Smooth muscle cell (in vitro differentiated cells): ENCODE measurements at regions not wholly inside any gene's neighbourhood (a gene's known extent, or its start where the extent isn't known, plus 50 kb on each side); places are given as distances from the start of the nearest gene placed in this dataset.
"Not testable (repeated sequence)": the region's sequence is repeated elsewhere in the genome, so short reads cannot be mapped to it uniquely, and the experiment has no call there.

Experiments used
- DNase-seq: peaks from one replicate; lab custom pipeline; 2025; ENCODE audit not compliant: unreplicated experiment; lab: John Stamatoyannopoulos, UW
- H2AFZ ChIP-seq: fragments of 200-600 bp; sonication (generic); 2 replicates; pipeline ENCODE4 v1.6.0; 2016; ENCODE audit warnings: antibody characterized with exemption, low read depth, mild to moderate bottlenecking
- H3F3A ChIP-seq: fragments of 200-600 bp; sonication (generic); 2 replicates; pipeline ENCODE4 v1.6.0; 2017; ENCODE audit warnings: antibody characterized with exemption, low read depth
- H3K27ac ChIP-seq: fragments of 200-600 bp; sonication (generic); 2 replicates; pipeline ENCODE4 v1.5.1; 2016; ENCODE audit warnings: low read depth, mild to moderate bottlenecking
- H3K27me3 ChIP-seq: fragments of 200-600 bp; sonication (generic); 2 replicates; pipeline ENCODE4 v1.6.1; 2016; ENCODE audit warnings: low read depth, mild to moderate bottlenecking
- H3K36me3 ChIP-seq: fragments of 200-600 bp; sonication (generic); 2 replicates; pipeline ENCODE4 v1.5.1; 2016; ENCODE audit warnings: low read depth
- H3K4me1 ChIP-seq: fragments of 200-600 bp; sonication (generic); 2 replicates; pipeline ENCODE4 v1.5.1; 2016; ENCODE audit warnings: low read depth
- H3K4me2 ChIP-seq: fragments of 200-600 bp; sonication (generic); 2 replicates; pipeline ENCODE4 v1.6.0; 2016; ENCODE audit warnings: mild to moderate bottlenecking
- H3K4me3 ChIP-seq: fragments of 200-600 bp; sonication (generic); 2 replicates; pipeline ENCODE4 v1.5.1; 2016; ENCODE audit warnings: mild to moderate bottlenecking
- H3K79me2 ChIP-seq: fragments of 200-600 bp; sonication (generic); 2 replicates; pipeline ENCODE4 v1.6.0; 2016; ENCODE audit warnings: low read depth, mild to moderate bottlenecking
- H3K9ac ChIP-seq: fragments of 200-600 bp; sonication (generic); 2 replicates; pipeline ENCODE4 v1.6.0; 2016; ENCODE audit warnings: low read depth
- H3K9me3 ChIP-seq: fragments of 200-600 bp; sonication (generic); replicated peaks from 2 replicates; pipeline ENCODE4 v1.5.1; 2016; ENCODE audit warnings: low read depth
- H4K20me1 ChIP-seq: fragments of 200-600 bp; sonication (generic); 2 replicates; pipeline ENCODE4 v1.6.0; 2016; ENCODE audit warnings: low read depth
- CTCF ChIP-seq: fragments of 200-600 bp; sonication (generic); IDR thresholded peaks from 2 replicates; pipeline ENCODE4 v1.5.1; 2017; ENCODE audit warnings: borderline replicate concordance, mild to moderate bottlenecking, antibody characterized with exemption; ENCODE audit not compliant: insufficient read depth, poor library complexity, severe bottlenecking
- WGBS: methylation state at CpG from one replicate; pipeline ENCODE4 v1.1.7; 2016; ENCODE audit warnings: low lambda C conversion rate; 5-methylcytosine and 5-hydroxymethylcytosine counted together

- Histone ChIP-seq H3K9me3 (no peaks in the 10 kb centered on the region), H2AFZ (no peak overlapping the region), H3K9ac (no peak overlapping the region), H3K4me1 (no peaks in the 10 kb centered on the region), H3F3A (no peaks in the 10 kb centered on the region), H3K4me3 (no peak overlapping the region), H3K27me3 (no peaks in the 10 kb centered on the region), H3K79me2 (no peaks in the 10 kb centered on the region), H3K4me2 (no peak overlapping the region), H3K36me3 (no peaks in the 10 kb centered on the region), H3K27ac (no peak overlapping the region), H4K20me1 (no peaks in the 10 kb centered on the region)
- 92% methylated on average over 3 of the region's 3 CpGs for WGBS
- no peak for TF ChIP-seq CTCF
- no peak for DNase-seq
Observed at GRCh38 chr6:139698526-139699176, 324.2 kb upstream of the CITED2 start.

- not testable (repeated sequence) for H3K9ac ChIP-seq, H3K27me3 ChIP-seq, H3K4me2 ChIP-seq, H3K27ac ChIP-seq, H3K9me3 ChIP-seq, H2AFZ ChIP-seq, H3K4me3 ChIP-seq, H3K79me2 ChIP-seq, H4K20me1 ChIP-seq, DNase-seq, H3K36me3 ChIP-seq, H3F3A ChIP-seq, H3K4me1 ChIP-seq
- WGBS: 99% methylated on average over 23 of the region's 23 CpGs
Observed at GRCh38 chr6:139697856-139698255, 323.4 kb upstream of the CITED2 start.

- H3K4me1 ChIP-seq, H3K27ac ChIP-seq, H3K9me3 ChIP-seq, DNase-seq, H3K4me2 ChIP-seq, H2AFZ ChIP-seq, H4K20me1 ChIP-seq, H3K79me2 ChIP-seq, H3K4me3 ChIP-seq, H3K27me3 ChIP-seq, H3K36me3 ChIP-seq, H3K9ac ChIP-seq, H3F3A ChIP-seq: not testable (repeated sequence)
- WGBS: 92% methylated on average over 16 of the region's 16 CpGs
Observed at GRCh38 chr6:139696991-139697390, 322.5 kb upstream of the CITED2 start.

GRCh38 chr6:139695361-139695760, 320.9 kb upstream of the CITED2 start:
- no peaks in the 10 kb centered on the region for H3K36me3 ChIP-seq
- no peak overlapping the region for H3K4me2 ChIP-seq
- no peaks in the 10 kb centered on the region for H3K27me3 ChIP-seq
- no peaks in the 10 kb centered on the region for H3K9me3 ChIP-seq
- no peak overlapping the region for H3K27ac ChIP-seq
- no peak overlapping the region for H3K4me3 ChIP-seq
- TF ChIP-seq CTCF: no peak
- no peaks in the 10 kb centered on the region for H3K79me2 ChIP-seq
- no peaks in the 10 kb centered on the region for H3K4me1 ChIP-seq
- no peak for DNase-seq
- H3K9ac ChIP-seq: no peak overlapping the region
- no peak overlapping the region for H2AFZ ChIP-seq
- no peaks in the 10 kb centered on the region for H3F3A ChIP-seq
- 88% methylated on average over 1 of the region's 1 CpG for WGBS
- H4K20me1 ChIP-seq: no peaks in the 10 kb centered on the region

- Histone ChIP-seq H3K4me1 (no peaks in the 10 kb centered on the region), H3K27me3 (no peaks in the 10 kb centered on the region), H3K9ac (no peak overlapping the region), H3K9me3 (no peaks in the 10 kb centered on the region), H3K27ac (no peak overlapping the region), H3K36me3 (no peaks in the 10 kb centered on the region), H3K4me2 (no peak overlapping the region), H4K20me1 (no peaks in the 10 kb centered on the region), H2AFZ (no peak overlapping the region), H3K4me3 (no peak overlapping the region), H3F3A (no peaks in the 10 kb centered on the region), H3K79me2 (no peaks in the 10 kb centered on the region)
- WGBS: 90% methylated on average over 1 of the region's 1 CpG
- TF ChIP-seq CTCF: no peak
- no peak for DNase-seq
Observed at GRCh38 chr6:139693735-139694134, 319.3 kb upstream of the CITED2 start.
